B cell (primary cell): ENCODE measurements at regions not wholly inside any gene's neighbourhood (a gene's known extent, or its start where the extent isn't known, plus 50 kb on each side); places are given as distances from the start of the nearest gene placed in this dataset.

Source experiments
- ATAC-seq: fragments of 200-7000 bp; cut with Tn5 transposase; one replicate; pipeline ENCODE4 v1.10.0; 2021; ENCODE audit warnings: low read depth, mild to moderate bottlenecking, moderate number of reproducible peaks, moderate library complexity
- CTCF ChIA-PET: fragments of 350-600 bp; sonication (Branson Sonifier 250); formaldehyde crosslinking; loops from one replicate; lab custom pipeline; 2021; ENCODE audit warnings: antibody characterized with exemption, inconsistent platforms; lab: Charles Lee
- POLR2A ChIA-PET: fragments of 350-600 bp; sonication (Branson Sonifier 250); formaldehyde crosslinking; loops from one replicate; lab custom pipeline; 2021; ENCODE audit warnings: antibody characterized with exemption; lab: Charles Lee
- DNase-seq: peaks from one replicate; pipeline ENCODE4 v3.0.0; 2013
- H2AFZ ChIP-seq: 2 replicates; pipeline ENCODE4 v1.6.1; 2012; ENCODE audit warnings: mild to moderate bottlenecking, low read depth, low read length; ENCODE audit not compliant: insufficient read depth, poor library complexity, severe bottlenecking
- H3K27ac ChIP-seq, 2 donors: 1 replicate in 1 of 2; 2 replicates in 1 of 2; pipeline ENCODE4 v1.5.1; 2012 to 2013; ENCODE audit warnings: low read length in 2 of 2, mild to moderate bottlenecking in 2 of 2, moderate library complexity in 1 of 2
- H3K27me3 ChIP-seq, 4 experiments: fragments of 200-600 bp in 1 of 4; sonication (generic) in 1 of 4; replicated peaks in 1 of 4; 1 replicate in 2 of 4; 2 replicates in 2 of 4; pipeline versions ENCODE4 v1.6.1 to v1.7.0; 2013 to 2016; ENCODE audit warnings: low read length in 3 of 4, mild to moderate bottlenecking in 2 of 4, mixed read lengths in 1 of 4, moderate library complexity in 1 of 4; ENCODE audit not compliant: insufficient read depth in 4 of 4, control insufficient read depth in 3 of 4; ENCODE audit errors: control extremely low read depth in 1 of 4
- H3K36me3 ChIP-seq, 2 experiments: replicated peaks in 1 of 2; 1 replicate in 1 of 2; 2 replicates in 1 of 2; pipeline versions ENCODE4 v1.6.1 to v1.7.1; 2013; ENCODE audit warnings: low read length in 1 of 2; ENCODE audit not compliant: insufficient read depth in 2 of 2, control insufficient read depth in 1 of 2; ENCODE audit errors: control extremely low read depth in 1 of 2, extremely low read depth in 1 of 2
- H3K4me1 ChIP-seq, 2 donors: fragments of 200-600 bp in 1 of 2; sonication (generic) in 1 of 2; 1 replicate in 1 of 2; 2 replicates in 1 of 2; pipeline versions ENCODE4 v1.5.1 to v1.6.1; 2013 to 2017; ENCODE audit warnings: low read length in 2 of 2; ENCODE audit not compliant: control insufficient read depth in 2 of 2, insufficient read depth in 2 of 2
- H3K4me2 ChIP-seq: replicated peaks from 2 replicates; pipeline ENCODE3; 2012; ENCODE audit warnings: mild to moderate bottlenecking, low read depth, low read length; ENCODE audit not compliant: poor library complexity, severe bottlenecking
- H3K4me3 ChIP-seq, 5 experiments: fragments of 200-600 bp in 1 of 5; sonication (generic) in 1 of 5; 1 replicate in 3 of 5; 2 replicates in 2 of 5; pipeline versions ENCODE4 v1.5.1 to v1.7.0; 2011 to 2016; ENCODE audit warnings: low read length in 4 of 5, mild to moderate bottlenecking in 4 of 5, low read depth in 2 of 5, control low read depth in 1 of 5, moderate library complexity in 1 of 5; ENCODE audit not compliant: insufficient read depth in 1 of 5; ENCODE audit errors: control extremely low read depth in 1 of 5, extremely low read depth in 1 of 5
- H3K79me2 ChIP-seq: fragments of 200-600 bp; sonication (generic); one replicate; pipeline ENCODE4 v1.6.0; 2016; ENCODE audit warnings: low read length; ENCODE audit not compliant: control insufficient read depth, insufficient read depth
- H3K9ac ChIP-seq: fragments of 200-600 bp; sonication (generic); 2 replicates; pipeline ENCODE4 v1.6.1; 2017; ENCODE audit warnings: mild to moderate bottlenecking, low read length, moderate library complexity
- H3K9me3 ChIP-seq, 3 donors: one replicate each; pipeline versions ENCODE4 v1.6.1 to v1.7.1; 2013; ENCODE audit warnings: low read length in 2 of 3; ENCODE audit not compliant: control insufficient read depth in 2 of 3, insufficient read depth in 1 of 3; ENCODE audit errors: control extremely low read depth in 1 of 3
- H4K20me1 ChIP-seq: 2 replicates; pipeline ENCODE4 v1.6.0; 2012; ENCODE audit warnings: mild to moderate bottlenecking, low read length; ENCODE audit not compliant: insufficient read depth, control insufficient read depth, poor library complexity, severe bottlenecking
- H3K27ac Mint-ChIP-seq: one replicate; pipeline ENCODE4 v1.8.0; 2021; ENCODE audit warnings: mixed read lengths
- H3K27me3 Mint-ChIP-seq: one replicate; pipeline ENCODE4 v1.8.0; 2021; ENCODE audit warnings: mixed read lengths
- H3K4me1 Mint-ChIP-seq: one replicate; pipeline ENCODE4 v1.8.0; 2021; ENCODE audit warnings: mixed read lengths
- H3K4me3 Mint-ChIP-seq: one replicate; pipeline ENCODE4 v1.8.0; 2021; ENCODE audit warnings: mixed read lengths
- H3K9me3 Mint-ChIP-seq: one replicate; pipeline ENCODE4 v1.8.0; 2022; ENCODE audit warnings: mixed read lengths; ENCODE audit not compliant: insufficient read depth
- EZH2 ChIP-seq: IDR thresholded peaks from 2 replicates; pipeline ENCODE4 v1.6.1; 2012; ENCODE audit warnings: borderline replicate concordance, low read depth, mild to moderate bottlenecking, moderate library complexity, low read length; ENCODE audit not compliant: insufficient read depth, poor library complexity, severe bottlenecking
- WGBS: methylation state at CpG from one replicate; pipeline ENCODE4 v1.1.5; 2013; ENCODE audit warnings: missing lambda C conversion rate; ENCODE audit not compliant: insufficient coverage; 5-methylcytosine and 5-hydroxymethylcytosine counted together
- intact Hi-C: fragments of 100-400 bp; cut with micrococcal nuclease; formaldehyde crosslinking; loops from one replicate; pipeline ENCODE4 v1.10.0; 2022
- TF ChIP-seq, protein P1 (sequence below): fragments of 200-600 bp; IDR thresholded peaks from one replicate; pipeline ENCODE4 v1.8.0; 2022; ENCODE audit warnings: antibody characterized with exemption, mild to moderate bottlenecking

DNA sequence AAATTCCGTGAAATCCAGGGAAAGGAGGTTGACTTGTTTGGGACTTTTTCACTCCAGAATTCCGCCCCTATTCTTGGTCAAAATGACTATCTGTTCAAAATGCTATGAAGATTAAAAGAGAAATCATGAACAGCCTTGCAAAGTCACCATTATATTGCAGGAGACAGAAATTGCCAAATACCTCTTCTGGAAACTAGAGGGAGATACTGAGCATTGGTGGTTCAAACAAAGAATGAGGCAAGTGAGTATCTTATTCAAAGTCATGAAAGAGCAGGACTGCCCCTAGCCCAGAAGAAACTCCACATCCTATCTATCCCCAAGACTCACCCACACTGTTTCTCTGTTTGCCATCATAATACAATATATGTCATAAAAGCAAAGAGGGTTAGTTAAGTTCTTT lies 862.3 kb upstream of the POU3F3 start:
- Histone ChIP-seq H3K36me3 (no peaks in the 10 kb centered on the region), H3K4me1 (no peaks in the 10 kb centered on the region), H3K79me2 (no peaks in the 10 kb centered on the region), H2AFZ (no peak overlapping the region), H3K9ac (no peak overlapping the region), H3K4me2 (no peak overlapping the region), H3K27ac (no peak overlapping the region), H3K9me3 (peaks cover 0 to 4% (median 0%) of the 10 kb centered on the region in 3 donors), H3K4me3 (no peak overlapping the region), H4K20me1 (no peaks in the 10 kb centered on the region), H3K27me3 (no peaks in the 10 kb centered on the region)
- peaks cover 3% of the 10 kb centered on the region for H3K9me3 Mint-ChIP-seq
- H3K4me3 Mint-ChIP-seq, result no peak overlapping the region
- POLR2A ChIA-PET, result no interaction called here
- no CpG with 5 or more reads among the region's 2 CpGs for WGBS
- DNase-seq (no peak), ATAC-seq (no peak)
- no peaks in the 10 kb centered on the region for H3K4me1 Mint-ChIP-seq
- no peak overlapping the region for H3K27ac Mint-ChIP-seq
- CTCF ChIA-PET, result no interaction called here
- no peaks in the 10 kb centered on the region for H3K27me3 Mint-ChIP-seq
- TF ChIP-seq, protein P1, sequence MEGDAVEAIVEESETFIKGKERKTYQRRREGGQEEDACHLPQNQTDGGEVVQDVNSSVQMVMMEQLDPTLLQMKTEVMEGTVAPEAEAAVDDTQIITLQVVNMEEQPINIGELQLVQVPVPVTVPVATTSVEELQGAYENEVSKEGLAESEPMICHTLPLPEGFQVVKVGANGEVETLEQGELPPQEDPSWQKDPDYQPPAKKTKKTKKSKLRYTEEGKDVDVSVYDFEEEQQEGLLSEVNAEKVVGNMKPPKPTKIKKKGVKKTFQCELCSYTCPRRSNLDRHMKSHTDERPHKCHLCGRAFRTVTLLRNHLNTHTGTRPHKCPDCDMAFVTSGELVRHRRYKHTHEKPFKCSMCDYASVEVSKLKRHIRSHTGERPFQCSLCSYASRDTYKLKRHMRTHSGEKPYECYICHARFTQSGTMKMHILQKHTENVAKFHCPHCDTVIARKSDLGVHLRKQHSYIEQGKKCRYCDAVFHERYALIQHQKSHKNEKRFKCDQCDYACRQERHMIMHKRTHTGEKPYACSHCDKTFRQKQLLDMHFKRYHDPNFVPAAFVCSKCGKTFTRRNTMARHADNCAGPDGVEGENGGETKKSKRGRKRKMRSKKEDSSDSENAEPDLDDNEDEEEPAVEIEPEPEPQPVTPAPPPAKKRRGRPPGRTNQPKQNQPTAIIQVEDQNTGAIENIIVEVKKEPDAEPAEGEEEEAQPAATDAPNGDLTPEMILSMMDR, result no peak
- intact Hi-C loops, result no loop called here

DNA sequence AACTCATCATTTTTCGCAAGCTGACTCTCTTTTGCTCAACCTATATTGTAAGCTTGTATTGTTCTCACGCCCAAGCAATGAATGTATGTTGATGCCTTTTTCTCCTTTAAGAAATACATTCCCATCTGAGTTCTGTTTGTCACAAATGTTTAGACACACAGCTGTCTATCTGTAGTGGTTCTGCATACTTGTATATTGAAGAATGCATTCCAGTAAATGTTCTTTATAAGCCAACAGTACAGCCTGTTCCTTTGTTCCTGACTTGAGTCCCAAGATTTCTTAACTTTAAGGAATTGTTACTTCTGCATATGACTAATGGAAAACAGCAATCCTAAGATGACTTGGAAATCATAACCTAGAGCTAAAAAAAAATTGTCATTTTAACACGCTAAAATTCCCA lies 849.1 kb upstream of the POU3F3 start:
- H3K27me3 Mint-ChIP-seq, result no peaks in the 10 kb centered on the region
- Histone ChIP-seq H3K79me2 (no peaks in the 10 kb centered on the region), H3K9ac (no peak overlapping the region), H3K4me2 (no peak overlapping the region), H3K36me3 (no peaks in the 10 kb centered on the region), H3K27ac (no peak overlapping the region), H3K4me1 (no peaks in the 10 kb centered on the region), H3K9me3 (peaks cover 0 to 3% (median 0%) of the 10 kb centered on the region in 3 donors), H3K4me3 (no peak overlapping the region), H3K27me3 (no peaks in the 10 kb centered on the region), H2AFZ (no peak overlapping the region), H4K20me1 (no peaks in the 10 kb centered on the region)
- peaks cover 2% of the 10 kb centered on the region for H3K9me3 Mint-ChIP-seq
- ChIA-PET CTCF (no interaction called here), POLR2A (no interaction called here)
- no peak overlapping the region for H3K4me3 Mint-ChIP-seq
- no peak for ATAC-seq
- no peak for DNase-seq
- no peaks in the 10 kb centered on the region for H3K4me1 Mint-ChIP-seq
- TF ChIP-seq EZH2, result no peak
- TF ChIP-seq, protein P1, result no peak
- H3K27ac Mint-ChIP-seq, result no peak overlapping the region
- intact Hi-C loops, result no loop called here
- WGBS, result no CpG with 5 or more reads among the region's 3 CpGs
